GM12878 (cell line): ENCODE measurements at regions not wholly inside any gene's neighbourhood (a gene's known extent, or its start where the extent isn't known, plus 50 kb on each side); places are given as distances from the start of the nearest gene placed in this dataset.

Source experiments
- ATAC-seq: fragments of 200-7000 bp; cut with Tn5 transposase; 3 replicates; pipeline ENCODE4 v1.9.1; 2020; ENCODE audit warnings: mild to moderate bottlenecking, moderate library complexity
- BruUV-seq: library from RNA; stranded (reverse); fragments of 400-500 nt; replicated peaks from 2 replicates; lab custom pipeline; 2021; lab: Mats Ljungman, UMichigan
- CTCF ChIA-PET: fragments of 300-600 bp; sonication (Branson Sonifier 250); formaldehyde crosslinking; extraction: SDS; loops from one replicate; lab custom pipeline; 2021; ENCODE audit warnings: inconsistent platforms; lab: Yijun Ruan, JAX
- POLR2A ChIA-PET: fragments of 350-600 bp; formaldehyde crosslinking; extraction: SDS; loops from one replicate; lab custom pipeline; 2021; ENCODE audit warnings: inconsistent platforms; lab: Charles Lee
- RAD21 ChIA-PET: fragments of 300-600 bp; sonication (Branson Sonifier 250); formaldehyde crosslinking; loops from one replicate; lab custom pipeline; 2023; ENCODE audit warnings: antibody characterized with exemption; ENCODE audit not compliant: unreplicated experiment; lab: Charles Lee
- SMC1A ChIA-PET: fragments of 300-600 bp; sonication (Branson Sonifier 250); formaldehyde crosslinking; loops from one replicate; lab custom pipeline; 2023; ENCODE audit not compliant: unreplicated experiment, uncharacterized antibody; lab: Charles Lee
- DNase-seq: peaks from one replicate; pipeline ENCODE4 v3.0.0-alpha.2; 2011; ENCODE audit warnings: low read depth, low spot score
- FAIRE-seq: peaks from 3 replicates; lab custom pipeline; 2011; peaks lifted over from hg19 to GRCh38; lab: Jason Lieb, UNC
- H2AFZ ChIP-seq: 2 replicates; pipeline ENCODE4 v1.6.0; 2011; ENCODE audit warnings: low read depth, low read length, control low read depth; ENCODE audit not compliant: control insufficient read depth
- H3K27ac ChIP-seq: 2 replicates; pipeline ENCODE4 v1.5.1; 2011; ENCODE audit warnings: control low read depth; ENCODE audit not compliant: control insufficient read depth, insufficient read depth
- H3K27me3 ChIP-seq, 2 experiments: replicated peaks in 1 of 2; 2 replicates each; pipeline versions ENCODE4 v1.6.0 to v1.6.1; 2011; ENCODE audit warnings: low read length in 1 of 2; ENCODE audit not compliant: control insufficient read depth in 2 of 2, insufficient read depth in 2 of 2
- H3K36me3 ChIP-seq, 2 experiments: 2 replicates each; pipeline ENCODE4 v1.5.1; 2011; ENCODE audit warnings: low read length in 1 of 2; ENCODE audit not compliant: control insufficient read depth in 2 of 2, insufficient read depth in 2 of 2
- H3K4me1 ChIP-seq: 2 replicates; pipeline ENCODE4 v1.6.1; 2011; ENCODE audit warnings: mild to moderate bottlenecking, low read length, moderate library complexity, mixed read lengths; ENCODE audit not compliant: control insufficient read depth, insufficient read depth
- H3K4me2 ChIP-seq: 2 replicates; pipeline ENCODE4 v1.6.0; 2011; ENCODE audit warnings: control low read depth; ENCODE audit not compliant: control insufficient read depth, insufficient read depth
- H3K4me3 ChIP-seq: fragments of 200-600 bp; sonication (generic); 2 replicates; pipeline ENCODE4 v1.5.1; 2016
- H3K79me2 ChIP-seq: 2 replicates; pipeline ENCODE4 v1.6.0; 2011; ENCODE audit warnings: low read length; ENCODE audit not compliant: control insufficient read depth, insufficient read depth
- H3K9ac ChIP-seq: 2 replicates; pipeline ENCODE4 v1.8.0; 2011; ENCODE audit warnings: low read length, control low read depth, mixed read lengths; ENCODE audit not compliant: control insufficient read depth, insufficient read depth
- H3K9me3 ChIP-seq: replicated peaks from 3 replicates; pipeline ENCODE4 v1.5.1; 2011; ENCODE audit warnings: mild to moderate bottlenecking, low read length; ENCODE audit not compliant: control insufficient read depth, insufficient read depth
- H4K20me1 ChIP-seq: 2 replicates; pipeline ENCODE4 v1.6.0; 2011; ENCODE audit not compliant: control insufficient read depth, insufficient read depth
- CTCF ChIP-seq, 3 experiments: IDR thresholded peaks in 2 of 3; conservative IDR thresholded peaks in 1 of 3; 2 replicates each; pipeline ENCODE4 v1.5.1; 2011; ENCODE audit warnings: low read depth in 3 of 3, low read length in 3 of 3, mild to moderate bottlenecking in 3 of 3, control low read depth in 2 of 3, moderate library complexity in 2 of 3, inconsistent platforms in 1 of 3, mixed read lengths in 1 of 3; ENCODE audit not compliant: control insufficient read depth in 2 of 3, insufficient read depth in 1 of 3; ENCODE audit errors: extremely low read depth in 1 of 3
- ELK1 ChIP-seq: IDR thresholded peaks from 2 replicates; pipeline ENCODE4 v1.6.1; 2012; ENCODE audit warnings: low read depth, low read length, improper control_type of control experiment
- RAD21 ChIP-seq: IDR thresholded peaks from 2 replicates; pipeline ENCODE4 v1.6.1; 2011; ENCODE audit warnings: mild to moderate bottlenecking, low read depth, low read length, moderate library complexity; ENCODE audit not compliant: insufficient read depth
- SMC3 ChIP-seq: IDR thresholded peaks from 2 replicates; pipeline ENCODE4 v1.6.1; 2011; ENCODE audit warnings: low read length, improper control_type of control experiment, borderline replicate concordance
- YY1 ChIP-seq: IDR thresholded peaks from 2 replicates; pipeline ENCODE4 v1.6.1; 2011; ENCODE audit warnings: low read depth, mild to moderate bottlenecking, low read length
- ZNF622 ChIP-seq: fragments of 450-650 bp; IDR thresholded peaks from 2 replicates; pipeline ENCODE4 v1.6.1; 2017; ENCODE audit warnings: mild to moderate bottlenecking, inconsistent platforms
- WGBS: methylation state at CpG from one replicate; pipeline ENCODE4 v1.1.6; 2016; ENCODE audit warnings: low lambda C conversion rate; ENCODE audit not compliant: insufficient replicate concordance, insufficient coverage; ENCODE audit errors: missing lambda C conversion rate; 5-methylcytosine and 5-hydroxymethylcytosine counted together
- in situ Hi-C: fragments of 300-500 bp; cut with MboI; formaldehyde crosslinking; loops from 9 replicates; pipeline ENCODE4 v1.14.3; 2018; ENCODE audit warnings: mixed read lengths
- intact Hi-C: fragments of 100-400 bp; cut with micrococcal nuclease; formaldehyde crosslinking; loops from one replicate; pipeline ENCODE4 v1.14.2; 2022; ENCODE audit not compliant: unreplicated experiment

DNA sequence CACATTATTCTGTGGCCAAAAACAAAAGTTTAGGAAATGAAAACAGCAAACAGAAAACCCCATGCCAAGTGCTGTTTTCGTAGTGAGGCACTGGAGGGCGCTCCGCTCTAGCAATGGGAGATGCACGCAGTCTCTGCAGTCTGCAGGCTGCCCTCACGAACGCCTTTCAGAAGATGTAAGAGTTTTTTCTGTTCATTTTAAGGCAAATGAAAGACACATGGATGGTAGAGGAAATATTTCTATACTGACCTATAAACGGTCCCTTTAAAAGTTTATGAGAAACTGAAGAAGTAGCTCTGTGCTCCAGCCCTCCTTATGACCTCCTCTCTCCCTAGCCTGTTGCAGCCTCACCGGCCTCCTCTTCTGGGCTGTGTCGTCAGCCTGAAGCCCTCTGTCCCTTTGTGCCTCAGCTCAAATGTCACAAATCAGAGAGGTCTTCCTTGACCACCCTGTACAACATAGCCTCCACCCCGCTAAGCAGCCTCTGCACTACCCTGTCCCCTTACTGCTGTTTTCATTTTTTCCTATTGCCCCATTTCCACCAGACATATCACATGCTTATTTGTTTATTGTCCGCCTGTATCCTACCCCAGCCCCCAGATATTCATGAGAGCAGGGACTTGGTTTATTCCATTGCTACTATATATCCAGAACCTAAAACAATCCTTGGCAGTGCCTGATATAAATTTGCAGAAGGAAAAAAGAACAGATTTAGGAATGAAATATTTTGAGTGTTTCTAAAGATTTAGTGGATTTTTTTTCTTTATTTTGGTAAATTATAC is 116.4 kb downstream of the TM9SF2 start:
- Histone ChIP-seq H3K4me3 (no peak overlapping the region), H3K4me1 (no peaks in the 10 kb centered on the region), H3K4me2 (no peak overlapping the region), H3K79me2 (no peaks in the 10 kb centered on the region), H3K9ac (no peak overlapping the region), H3K36me3 (no peaks in the 10 kb centered on the region), H2AFZ (no peak overlapping the region), H3K9me3 (no peaks in the 10 kb centered on the region), H4K20me1 (no peaks in the 10 kb centered on the region), H3K27me3 (no peaks in the 10 kb centered on the region; a peak in 1 of 4 replicates), H3K27ac (no peak overlapping the region)
- 63% methylated on average over 11 of the region's 11 CpGs for WGBS
- no TSS peak for BruUV-seq
- TF ChIP-seq RAD21 (peak; percentile 62), ELK1 (no peak), ZNF622 (no peak), CTCF (IDR thresholded peaks at IDR 0.05 in 2 of 3, conservative IDR thresholded peaks at IDR 0.05 in 1 of 3; ENCODE audit: control insufficient read depth in 2 of 3, extremely low read depth in 1 of 3, insufficient read depth in 1 of 3, low read depth in 3 of 3, low read length in 3 of 3) (peak; percentile 65 to 81 (median 74)), YY1 (0 out of 2 replicates have a peak, but pooled peaks have one; percentile 13), SMC3 (peak; percentile 52; the same call in 1 of the 2 replicates)
- CTCF ChIA-PET, result interaction anchor here (0.7 to 1.4 kb wide), 8 partner anchors 12 to 296 kb away, joined by 3 to 5 read pairs (median 3); partner anchors contain the start of gene CLYBL
- FAIRE-seq (no peak), DNase-seq (no peak), ATAC-seq (peak; percentile 85)
- RAD21 ChIA-PET, result no interaction called here
- SMC1A ChIA-PET, result interaction anchor here (0.8 kb wide), 1 partner anchor 617 kb away, joined by 3 read pairs; no protein-coding TSS in a partner anchor
- intact Hi-C loops (loop anchor here (1.0 to 2.0 kb wide), 3 partner anchors 39 to 175 kb away; no protein-coding TSS in a partner anchor), in situ Hi-C loops (no loop called here)
- POLR2A ChIA-PET, result no interaction called here
